NCI-H2029 (cell line): ENCODE measurements at regions not wholly inside any gene's neighbourhood (a gene's known extent, or its start where the extent isn't known, plus 50 kb on each side); places are given as distances from the start of the nearest gene placed in this dataset.
A peak's percentile ranks its signal among the peaks of the same experiment; 100 is the strongest.

Experiments
- DNase-seq: peaks from one replicate; lab custom pipeline; 2025; lab: John Stamatoyannopoulos, UW

DNA sequence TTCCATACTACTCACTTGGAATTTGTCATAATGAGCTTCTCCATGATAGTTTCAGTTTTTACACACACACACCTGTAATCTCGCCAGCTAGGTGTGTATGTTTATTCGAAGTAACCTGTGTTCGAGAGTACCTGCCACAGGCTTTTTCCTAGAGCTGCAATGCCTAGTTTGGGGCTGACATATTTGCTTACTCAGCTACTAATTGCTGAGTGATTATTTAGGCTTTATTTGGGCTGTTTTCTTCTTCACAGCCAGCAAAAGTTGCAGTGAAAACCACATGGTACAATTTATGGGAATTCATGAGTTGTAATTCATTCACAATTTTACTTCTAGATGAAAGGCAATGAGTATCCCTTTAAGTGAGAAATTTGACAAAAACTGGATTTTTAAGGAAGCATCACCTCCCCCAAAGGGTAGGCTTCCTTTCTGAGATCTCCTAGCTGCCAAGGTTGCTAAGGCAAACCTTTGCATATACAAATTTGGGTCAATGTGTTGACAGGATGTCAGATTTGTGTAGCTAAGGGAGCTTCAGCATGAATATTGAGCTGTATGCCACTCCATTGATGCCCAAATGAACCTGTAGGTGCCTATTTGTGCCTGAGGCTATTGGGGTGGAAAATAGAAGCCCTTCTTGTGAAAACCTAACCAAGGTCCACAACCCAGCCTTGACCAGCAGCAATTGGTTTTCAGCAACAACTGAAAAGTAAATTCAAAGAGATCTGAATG lies 108.7 kb upstream of the OTX2 start:
- DNase-seq: no peak

- DNase-seq: no peak
Measured at GRCh38 chr14:56905282-56905681, 95.0 kb upstream of the OTX2 start.

DNA sequence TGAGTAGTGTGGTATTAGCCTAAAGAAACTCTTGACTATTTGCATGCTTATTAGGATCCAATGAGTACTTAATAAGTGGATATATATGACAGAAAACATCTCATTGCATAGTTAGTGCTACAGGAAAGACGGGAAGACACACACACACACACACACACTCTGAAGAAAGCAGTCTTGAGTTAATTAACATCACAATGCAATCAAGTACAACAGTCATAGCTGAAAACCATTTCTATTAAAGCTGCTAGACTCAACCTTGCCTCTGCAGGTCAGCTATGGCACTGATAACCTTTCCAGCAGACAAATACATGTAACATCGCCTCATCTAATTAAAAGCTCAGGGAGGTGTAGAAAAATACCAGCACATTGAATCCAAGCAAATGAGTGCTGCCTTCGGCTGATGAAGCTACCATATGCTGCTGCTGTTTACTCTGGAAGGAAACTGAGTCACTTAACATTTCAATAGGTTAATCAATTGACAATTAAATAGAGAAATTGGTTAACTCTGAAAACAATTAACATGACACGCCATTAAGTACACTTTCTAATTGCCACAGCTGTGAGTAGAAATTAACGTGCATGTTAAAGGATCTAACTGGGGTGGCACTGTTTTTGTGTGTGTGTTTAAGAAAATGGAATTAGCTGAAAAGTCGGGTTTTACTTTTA lies 93.2 kb upstream of the OTX2 start:
- DNase-seq: no peak

DNA sequence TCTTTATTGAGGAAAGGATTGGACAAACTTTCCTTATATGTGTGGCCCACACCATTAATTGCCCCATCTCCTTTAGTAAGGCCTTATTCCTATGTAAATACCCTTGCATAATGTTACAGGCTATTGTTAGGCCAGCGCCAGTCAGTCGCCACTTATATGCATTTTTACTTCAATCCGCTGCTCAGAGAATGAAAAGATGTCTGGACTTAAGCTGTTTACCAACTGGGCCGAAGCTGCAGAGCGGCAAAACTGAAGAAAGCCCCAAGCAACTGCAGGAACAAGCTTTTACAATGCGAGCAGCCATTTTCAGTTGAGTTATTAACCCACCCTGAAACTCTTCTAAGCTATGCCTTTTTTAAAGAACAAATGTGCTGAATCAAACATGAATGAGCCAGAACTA lies 92.1 kb upstream of the OTX2 start:
- no peak for DNase-seq

- DNase-seq: no peak
Measured at GRCh38 chr14:56900726-56901125, 90.4 kb upstream of the OTX2 start.

GRCh38 chr14:56899829-56900228 lies 89.5 kb upstream of the OTX2 start:
- DNase-seq: no peak

- no peak for DNase-seq
Measured at GRCh38 chr14:56896922-56897321, 86.6 kb upstream of the OTX2 start.

DNA sequence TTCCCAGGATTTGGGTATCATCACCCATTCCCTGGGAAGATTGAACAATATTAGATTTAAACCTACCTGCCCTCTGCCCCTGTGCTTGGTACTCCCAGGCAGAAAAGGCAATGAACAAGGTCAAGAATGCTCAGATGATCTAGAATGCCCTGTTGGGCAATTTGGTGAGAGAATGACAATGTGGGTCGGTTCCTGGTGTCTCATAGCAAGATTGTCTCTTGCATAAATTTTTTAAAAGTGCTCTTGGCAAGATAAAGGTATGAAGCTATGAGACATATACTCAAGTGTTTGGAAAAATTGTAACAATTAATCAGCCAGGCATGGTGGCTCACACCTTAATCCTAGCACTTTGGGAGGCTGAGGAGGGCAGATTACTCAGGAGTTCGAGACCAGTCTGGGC lies 86.0 kb upstream of the OTX2 start:
- no peak for DNase-seq

DNA sequence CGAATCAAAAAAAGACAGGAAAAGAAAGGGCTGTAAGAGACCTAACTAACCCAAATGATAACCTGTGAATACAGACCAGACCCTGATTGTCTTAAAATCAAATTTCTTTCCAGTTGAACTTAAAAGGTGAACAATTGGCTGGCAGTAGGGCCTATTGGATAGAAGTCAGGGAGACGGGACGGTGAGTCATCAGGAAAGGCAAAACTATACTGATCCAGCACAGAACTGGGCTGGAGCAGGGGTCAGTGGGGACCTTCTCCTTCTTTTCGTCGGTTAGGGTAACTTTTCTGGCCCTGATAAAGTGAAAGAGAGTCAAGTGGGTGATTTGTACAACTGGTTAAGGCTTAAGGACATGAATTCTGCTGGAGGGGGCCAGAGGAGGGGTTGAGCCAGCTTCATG lies 84.9 kb upstream of the OTX2 start:
- DNase-seq: no peak

- no peak for DNase-seq
Measured at GRCh38 chr14:56894591-56894991, 84.3 kb upstream of the OTX2 start.

GRCh38 chr14:56892959-56893358 lies 82.7 kb upstream of the OTX2 start:
- no peak for DNase-seq

GRCh38 chr14:56891226-56891625 lies 80.9 kb upstream of the OTX2 start:
- DNase-seq: no peak

DNA sequence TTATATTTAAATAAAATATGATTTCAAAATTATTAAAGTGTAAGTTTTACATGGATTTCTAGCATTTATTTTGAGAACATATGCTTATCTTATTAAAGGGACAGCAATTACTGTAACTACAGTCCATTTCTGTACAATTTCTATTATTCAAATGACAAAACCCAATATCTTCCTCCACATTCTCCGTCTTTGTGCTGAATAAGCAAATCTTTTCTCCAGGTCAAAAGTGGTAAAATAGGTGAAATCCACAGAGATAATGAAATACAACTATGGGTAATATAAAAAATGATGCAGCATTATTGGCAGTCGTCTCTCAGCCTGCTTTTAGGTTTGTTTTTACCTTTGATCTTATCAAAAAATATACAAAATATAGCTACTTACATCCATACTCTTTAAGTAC lies 79.4 kb upstream of the OTX2 start:
- DNase-seq: no peak

DNA sequence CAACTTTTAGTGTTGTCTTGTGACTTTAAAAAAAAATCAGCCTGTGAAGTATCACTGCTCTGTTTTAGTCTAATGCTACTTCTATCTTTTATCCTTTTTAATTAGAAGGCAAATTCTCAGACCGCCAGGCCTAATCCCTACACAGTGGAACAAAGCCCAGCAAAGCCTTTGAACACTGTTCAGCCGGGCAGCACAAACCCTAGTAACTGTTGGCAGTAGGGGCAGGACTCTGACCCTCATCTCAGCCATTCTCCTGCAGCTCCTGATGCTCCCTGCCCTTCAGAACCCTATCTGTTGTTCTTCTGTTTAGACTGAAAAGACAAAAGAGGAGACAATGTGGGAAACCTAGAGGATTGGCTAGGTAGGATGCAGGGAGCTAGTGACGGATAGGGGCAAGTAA lies 78.0 kb upstream of the OTX2 start:
- no peak for DNase-seq

DNA sequence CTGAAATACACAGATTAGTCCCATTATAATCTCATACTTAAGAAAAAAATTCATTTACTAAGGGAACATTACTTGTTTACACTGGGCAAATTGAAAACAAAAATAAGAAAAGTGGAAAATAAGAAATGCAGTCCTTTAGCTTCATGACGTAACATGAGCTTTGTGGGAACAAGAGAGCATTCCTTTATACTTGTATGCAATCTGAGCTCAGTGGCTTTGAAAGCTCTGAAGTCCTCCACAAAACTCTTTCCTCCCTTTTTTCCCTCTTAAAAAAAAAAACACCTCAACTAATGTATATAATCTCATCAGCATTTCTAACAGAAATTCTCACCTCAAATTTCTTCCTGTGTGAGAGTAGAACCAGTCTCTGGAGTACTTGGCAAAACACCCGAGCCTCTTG lies 76.9 kb upstream of the OTX2 start:
- no peak for DNase-seq

DNA sequence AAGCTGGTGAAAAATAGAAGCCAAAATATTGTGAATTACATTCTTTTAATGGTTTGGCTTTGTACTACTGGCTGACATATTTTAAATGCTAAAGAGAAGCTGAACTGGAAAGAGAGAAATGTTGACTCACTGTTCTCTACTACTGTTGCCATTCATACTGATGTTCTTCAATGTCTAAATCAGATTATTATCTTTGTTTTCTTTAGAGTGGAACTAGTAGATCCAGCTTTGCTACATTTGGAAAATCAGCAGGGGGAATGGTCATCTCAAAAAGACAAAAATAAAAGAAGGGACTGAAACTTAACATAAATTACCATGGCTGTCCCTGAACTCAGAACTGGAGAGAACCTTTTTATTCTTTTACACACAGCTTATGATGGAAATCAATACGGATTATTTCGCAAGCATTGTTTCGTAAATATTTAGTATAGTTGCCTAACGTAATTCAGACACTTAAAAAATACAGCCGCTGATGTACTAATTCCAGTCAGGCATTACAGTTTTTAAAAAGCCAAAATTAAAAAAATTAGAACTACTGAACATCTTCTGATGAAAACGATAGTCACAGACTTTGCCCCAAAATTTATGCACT lies 76.3 kb upstream of the OTX2 start:
- DNase-seq: no peak

GRCh38 chr14:56885825-56886224 lies 75.5 kb upstream of the OTX2 start:
- no peak for DNase-seq

- no peak for DNase-seq
Measured at GRCh38 chr14:56884617-56885016, 74.3 kb upstream of the OTX2 start.

GRCh38 chr14:56881181-56881580 lies 70.9 kb upstream of the OTX2 start:
- DNase-seq: no peak

DNA sequence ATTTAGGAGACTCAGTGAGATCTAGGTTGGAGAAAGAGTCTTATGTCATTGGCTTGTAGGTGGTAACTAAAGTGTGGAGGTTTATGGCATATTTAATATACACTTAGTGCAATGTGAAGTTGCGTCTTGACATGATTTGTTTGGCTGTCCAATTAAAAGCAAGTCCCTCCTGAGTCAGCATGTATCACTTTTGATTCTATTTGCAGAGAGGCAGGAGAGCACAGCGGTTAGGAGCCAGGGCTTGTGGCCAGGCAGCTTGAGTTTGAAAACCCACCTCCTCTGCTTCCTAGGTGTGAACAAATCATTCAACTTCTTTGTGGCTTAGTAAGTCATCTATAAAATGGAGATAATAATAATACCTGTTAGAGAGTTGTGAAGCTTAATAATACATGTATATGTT lies 68.5 kb upstream of the OTX2 start:
- no peak for DNase-seq

DNA sequence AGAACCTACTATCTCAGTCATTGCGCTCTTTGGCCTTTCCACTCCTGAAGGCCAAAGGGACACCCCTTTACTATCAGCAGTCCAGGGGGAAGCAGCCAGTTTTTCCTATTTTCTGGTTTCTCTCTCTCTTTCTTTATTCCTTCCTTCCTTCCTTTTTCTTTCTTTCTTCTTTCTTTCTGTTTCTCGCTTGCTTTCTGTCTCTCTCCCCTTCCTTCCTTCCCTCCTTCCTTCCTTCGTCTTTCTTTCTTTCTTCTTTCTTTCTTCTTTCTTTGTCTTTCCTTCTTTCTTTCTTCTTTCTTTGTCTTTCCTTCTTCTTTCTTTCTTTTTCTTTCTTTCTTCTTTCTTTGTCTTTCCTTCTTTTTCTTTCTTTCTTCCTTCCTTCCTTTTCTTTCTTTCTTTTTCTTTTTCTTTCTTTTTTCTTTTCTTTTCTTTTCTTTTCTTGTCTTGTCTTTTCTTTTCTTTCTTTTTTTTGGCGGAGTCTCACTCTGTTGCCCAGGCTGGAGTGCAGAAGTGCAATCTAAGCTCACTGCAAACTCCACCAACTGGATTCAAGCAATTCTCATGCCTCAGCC lies 64.9 kb upstream of the OTX2 start:
- DNase-seq: no peak

GRCh38 chr14:56874375-56874774 lies 64.1 kb upstream of the OTX2 start:
- DNase-seq: peak; percentile 71

- no peak for DNase-seq
Measured at GRCh38 chr14:56870336-56870735, 60.1 kb upstream of the OTX2 start.
